Ovary (tissue), 3 donors: ENCODE measurements at regions not wholly inside any gene's neighbourhood (a gene's known extent, or its start where the extent isn't known, plus 50 kb on each side); places are given as distances from the start of the nearest gene placed in this dataset.

Experiments used
- EP300 ChIP-seq: sonication (generic); formaldehyde crosslinking; IDR thresholded peaks from one replicate; pipeline ENCODE4 v1.6.1; 2017; ENCODE audit warnings: antibody characterized with exemption
- POLR2A ChIP-seq: fragments of 450-650 bp; IDR thresholded peaks from one replicate; pipeline ENCODE4 v1.6.1; 2017; ENCODE audit warnings: antibody characterized with exemption, mild to moderate bottlenecking, moderate library complexity
- TF ChIP-seq, protein P1 (sequence below), 3 donors: fragments of 450-650 bp in 2 of 3; fragments of 200-600 bp in 1 of 3; IDR thresholded peaks; one replicate each; pipeline versions ENCODE4 v1.5.1 to v1.8.0; 2016 to 2022; ENCODE audit warnings: antibody characterized with exemption in 3 of 3, mild to moderate bottlenecking in 1 of 3
- donor health status: DM: no; HTN: no; CAD: no.

DNA sequence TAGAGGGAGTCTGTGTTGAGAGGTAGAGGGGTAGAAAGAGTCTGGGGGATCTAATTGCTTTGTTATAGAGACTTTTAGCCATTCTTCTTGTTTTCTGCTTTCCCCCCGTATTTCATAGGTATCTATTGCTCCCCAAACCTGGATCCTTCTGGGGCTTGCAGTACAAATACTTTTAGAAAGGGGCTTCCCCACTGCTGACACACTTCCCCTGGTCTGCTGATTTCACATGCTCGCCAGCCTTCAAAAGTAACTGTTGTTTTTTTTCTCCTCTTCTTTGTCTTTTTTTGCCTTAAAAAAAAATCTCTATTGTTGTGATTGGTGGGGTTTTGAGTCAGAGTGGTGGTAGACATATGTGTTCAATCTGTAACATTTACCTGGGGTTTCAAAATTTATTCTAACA is 300.6 kb upstream of the AZI2 start:
- TF ChIP-seq, protein P1, sequence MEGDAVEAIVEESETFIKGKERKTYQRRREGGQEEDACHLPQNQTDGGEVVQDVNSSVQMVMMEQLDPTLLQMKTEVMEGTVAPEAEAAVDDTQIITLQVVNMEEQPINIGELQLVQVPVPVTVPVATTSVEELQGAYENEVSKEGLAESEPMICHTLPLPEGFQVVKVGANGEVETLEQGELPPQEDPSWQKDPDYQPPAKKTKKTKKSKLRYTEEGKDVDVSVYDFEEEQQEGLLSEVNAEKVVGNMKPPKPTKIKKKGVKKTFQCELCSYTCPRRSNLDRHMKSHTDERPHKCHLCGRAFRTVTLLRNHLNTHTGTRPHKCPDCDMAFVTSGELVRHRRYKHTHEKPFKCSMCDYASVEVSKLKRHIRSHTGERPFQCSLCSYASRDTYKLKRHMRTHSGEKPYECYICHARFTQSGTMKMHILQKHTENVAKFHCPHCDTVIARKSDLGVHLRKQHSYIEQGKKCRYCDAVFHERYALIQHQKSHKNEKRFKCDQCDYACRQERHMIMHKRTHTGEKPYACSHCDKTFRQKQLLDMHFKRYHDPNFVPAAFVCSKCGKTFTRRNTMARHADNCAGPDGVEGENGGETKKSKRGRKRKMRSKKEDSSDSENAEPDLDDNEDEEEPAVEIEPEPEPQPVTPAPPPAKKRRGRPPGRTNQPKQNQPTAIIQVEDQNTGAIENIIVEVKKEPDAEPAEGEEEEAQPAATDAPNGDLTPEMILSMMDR (IDR thresholded peaks at IDR 0.05), result no peak
- TF ChIP-seq POLR2A (no peak), EP300 (no peak)
